ENCODE measurements at regions not wholly inside any gene's neighbourhood (a gene's known extent, or its start where the extent isn't known, plus 50 kb on each side); places are given as distances from the start of the nearest gene placed in this dataset.

- Histone ChIP-seq H2BK12ac (ENCODE audit: low read length in 2 of 2) (no peak overlapping the region), H2BK120ac (ENCODE audit: low read depth, low read length) (no peak overlapping the region), H3K27me3 (ENCODE audit: control insufficient read depth in 1 of 2, insufficient read depth in 1 of 2, low read length in 2 of 2) (no peaks in the 10 kb centered on the region), H3K9me3 (ENCODE audit: control insufficient read depth, low read length) (no peaks in the 10 kb centered on the region), H4K91ac (ENCODE audit: low read length) (no peak overlapping the region), H3K9ac (ENCODE audit: low read length) (no peak overlapping the region), H3K18ac (ENCODE audit: low read depth in 1 of 2, low read length in 2 of 2) (no peak overlapping the region), H3K79me1 (replicated peaks; ENCODE audit: low read length, poor library complexity, severe bottlenecking) (no peaks in the 10 kb centered on the region), H3K36me3 (ENCODE audit: control insufficient read depth in 1 of 2, insufficient read depth in 2 of 2, low read depth in 1 of 2, low read length in 2 of 2) (no peaks in the 10 kb centered on the region), H3K4ac (ENCODE audit: low read depth in 1 of 2, low read length in 2 of 2) (no peak overlapping the region), H3K4me3 (ENCODE audit: insufficient read depth in 1 of 2, low read depth in 1 of 2, low read length in 2 of 2) (no peak overlapping the region), H3K27ac (ENCODE audit: low read length, poor library complexity, severe bottlenecking) (no peak overlapping the region), H3K4me1 (ENCODE audit: control insufficient read depth, insufficient read depth, low read depth, low read length) (no peaks in the 10 kb centered on the region), H4K8ac (ENCODE audit: low read length) (no peak overlapping the region), H3K14ac (ENCODE audit: low read length in 2 of 2) (no peak overlapping the region), H2BK5ac (ENCODE audit: low read depth, low read length, poor library complexity, severe bottlenecking) (no peak overlapping the region), H2BK15ac (ENCODE audit: low read depth, poor library complexity, severe bottlenecking) (no peak overlapping the region), H3K23ac (ENCODE audit: low read length in 2 of 2) (no peak overlapping the region), H2AFZ (ENCODE audit: low read depth, low read length) (no peak overlapping the region), H2AK5ac (ENCODE audit: low read length, severe bottlenecking) (no peak overlapping the region), H3K4me2 (ENCODE audit: low read length, poor library complexity, severe bottlenecking) (no peak overlapping the region)
- no peak for DNase-seq
- 87% methylated on average over 4 of the region's 4 CpGs for WGBS
Measured at GRCh38 chr2:49426996-49427395, 272.7 kb upstream of the FSHR start.

- Histone ChIP-seq H3K4me3 (ENCODE audit: insufficient read depth in 1 of 2, low read depth in 1 of 2, low read length in 2 of 2) (no peak overlapping the region), H3K79me1 (replicated peaks; ENCODE audit: low read length, poor library complexity, severe bottlenecking) (no peaks in the 10 kb centered on the region), H3K4ac (ENCODE audit: low read depth in 1 of 2, low read length in 2 of 2) (no peak overlapping the region), H2AK5ac (ENCODE audit: low read length, severe bottlenecking) (no peak overlapping the region), H3K36me3 (ENCODE audit: control insufficient read depth in 1 of 2, insufficient read depth in 2 of 2, low read depth in 1 of 2, low read length in 2 of 2) (no peaks in the 10 kb centered on the region), H3K18ac (ENCODE audit: low read depth in 1 of 2, low read length in 2 of 2) (no peak overlapping the region), H4K91ac (ENCODE audit: low read length) (no peak overlapping the region), H2BK15ac (ENCODE audit: low read depth, poor library complexity, severe bottlenecking) (no peak overlapping the region), H3K27ac (ENCODE audit: low read length, poor library complexity, severe bottlenecking) (no peak overlapping the region), H3K14ac (ENCODE audit: low read length in 2 of 2) (no peak overlapping the region), H3K4me1 (ENCODE audit: control insufficient read depth, insufficient read depth, low read depth, low read length) (no peaks in the 10 kb centered on the region), H2BK5ac (ENCODE audit: low read depth, low read length, poor library complexity, severe bottlenecking) (no peak overlapping the region), H3K9ac (ENCODE audit: low read length) (no peak overlapping the region), H2BK120ac (ENCODE audit: low read depth, low read length) (no peak overlapping the region), H3K23ac (ENCODE audit: low read length in 2 of 2) (no peak overlapping the region), H2AFZ (ENCODE audit: low read depth, low read length) (no peak overlapping the region), H3K4me2 (ENCODE audit: low read length, poor library complexity, severe bottlenecking) (no peak overlapping the region), H3K9me3 (ENCODE audit: control insufficient read depth, low read length) (no peaks in the 10 kb centered on the region), H2BK12ac (ENCODE audit: low read length in 2 of 2) (no peak overlapping the region), H4K8ac (ENCODE audit: low read length) (no peak overlapping the region), H3K27me3 (ENCODE audit: control insufficient read depth in 1 of 2, insufficient read depth in 1 of 2, low read length in 2 of 2) (no peaks in the 10 kb centered on the region)
- DNase-seq = no peak
Measured at GRCh38 chr2:49416252-49416651, 261.9 kb upstream of the FSHR start.

GRCh38 chr2:49404108-49404507 is 249.8 kb upstream of the FSHR start:
- no peak overlapping the region for H3K4ac ChIP-seq (ENCODE audit: low read depth in 1 of 2, low read length in 2 of 2)
- 66% methylated on average over 4 of the region's 4 CpGs for WGBS
- no peaks in the 10 kb centered on the region for H3K27me3 ChIP-seq (ENCODE audit: control insufficient read depth in 1 of 2, insufficient read depth in 1 of 2, low read length in 2 of 2)
- H2AK5ac ChIP-seq (ENCODE audit: low read length, severe bottlenecking) = no peak overlapping the region
- no peak overlapping the region for H4K8ac ChIP-seq (ENCODE audit: low read length)
- no peak overlapping the region for H3K9ac ChIP-seq (ENCODE audit: low read length)
- H4K91ac ChIP-seq (ENCODE audit: low read length) = no peak overlapping the region
- no peak overlapping the region for H2BK12ac ChIP-seq (ENCODE audit: low read length in 2 of 2)
- no peak for DNase-seq
- no peak overlapping the region for H2BK120ac ChIP-seq (ENCODE audit: low read depth, low read length)
- H3K4me3 ChIP-seq (ENCODE audit: insufficient read depth in 1 of 2, low read depth in 1 of 2, low read length in 2 of 2) = no peak overlapping the region
- no peak overlapping the region for H3K27ac ChIP-seq (ENCODE audit: low read length, poor library complexity, severe bottlenecking)
- H2BK15ac ChIP-seq (ENCODE audit: low read depth, poor library complexity, severe bottlenecking) = no peak overlapping the region
- no peak overlapping the region for H3K14ac ChIP-seq (ENCODE audit: low read length in 2 of 2)
- H2BK5ac ChIP-seq (ENCODE audit: low read depth, low read length, poor library complexity, severe bottlenecking) = no peak overlapping the region
- no peak overlapping the region for H3K4me2 ChIP-seq (ENCODE audit: low read length, poor library complexity, severe bottlenecking)
- no peaks in the 10 kb centered on the region for H3K79me1 ChIP-seq (replicated peaks; ENCODE audit: low read length, poor library complexity, severe bottlenecking)
- no peaks in the 10 kb centered on the region for H3K36me3 ChIP-seq (ENCODE audit: control insufficient read depth in 1 of 2, insufficient read depth in 2 of 2, low read depth in 1 of 2, low read length in 2 of 2)
- no peak overlapping the region for H2AFZ ChIP-seq (ENCODE audit: low read depth, low read length)
- H3K18ac ChIP-seq (ENCODE audit: low read depth in 1 of 2, low read length in 2 of 2) = no peak overlapping the region
- H3K9me3 ChIP-seq (ENCODE audit: control insufficient read depth, low read length) = peaks cover 6% of the 10 kb centered on the region
- no peak overlapping the region for H3K23ac ChIP-seq (ENCODE audit: low read length in 2 of 2)
- H3K4me1 ChIP-seq (ENCODE audit: control insufficient read depth, insufficient read depth, low read depth, low read length) = no peaks in the 10 kb centered on the region

- no peak overlapping the region for H3K4ac ChIP-seq (ENCODE audit: low read depth in 1 of 2, low read length in 2 of 2)
- no peak overlapping the region for H3K18ac ChIP-seq (ENCODE audit: low read depth in 1 of 2, low read length in 2 of 2)
- no CpG with 5 or more reads among the region's 2 CpGs for WGBS
- no peak overlapping the region for H4K8ac ChIP-seq (ENCODE audit: low read length)
- H3K14ac ChIP-seq (ENCODE audit: low read length in 2 of 2) = no peak overlapping the region
- no peak overlapping the region for H2BK12ac ChIP-seq (ENCODE audit: low read length in 2 of 2)
- H3K9ac ChIP-seq (ENCODE audit: low read length) = no peak overlapping the region
- no peaks in the 10 kb centered on the region for H3K79me1 ChIP-seq (replicated peaks; ENCODE audit: low read length, poor library complexity, severe bottlenecking)
- no peak overlapping the region for H2BK120ac ChIP-seq (ENCODE audit: low read depth, low read length)
- no peak overlapping the region for H4K91ac ChIP-seq (ENCODE audit: low read length)
- no peak overlapping the region for H3K4me3 ChIP-seq (ENCODE audit: insufficient read depth in 1 of 2, low read depth in 1 of 2, low read length in 2 of 2)
- H3K4me2 ChIP-seq (ENCODE audit: low read length, poor library complexity, severe bottlenecking) = no peak overlapping the region
- H2BK15ac ChIP-seq (ENCODE audit: low read depth, poor library complexity, severe bottlenecking) = no peak overlapping the region
- no peak overlapping the region for H2BK5ac ChIP-seq (ENCODE audit: low read depth, low read length, poor library complexity, severe bottlenecking)
- no peak for DNase-seq
- no peaks in the 10 kb centered on the region for H3K4me1 ChIP-seq (ENCODE audit: control insufficient read depth, insufficient read depth, low read depth, low read length)
- no peak overlapping the region for H3K27ac ChIP-seq (ENCODE audit: low read length, poor library complexity, severe bottlenecking)
- H3K23ac ChIP-seq (ENCODE audit: low read length in 2 of 2) = no peak overlapping the region
- H3K9me3 ChIP-seq (ENCODE audit: control insufficient read depth, low read length) = peaks cover 2% of the 10 kb centered on the region
- no peaks in the 10 kb centered on the region for H3K36me3 ChIP-seq (ENCODE audit: control insufficient read depth in 1 of 2, insufficient read depth in 2 of 2, low read depth in 1 of 2, low read length in 2 of 2)
- H3K27me3 ChIP-seq (ENCODE audit: control insufficient read depth in 1 of 2, insufficient read depth in 1 of 2, low read length in 2 of 2) = no peaks in the 10 kb centered on the region
- no peak overlapping the region for H2AK5ac ChIP-seq (ENCODE audit: low read length, severe bottlenecking)
- H2AFZ ChIP-seq (ENCODE audit: low read depth, low read length) = no peak overlapping the region
Measured at GRCh38 chr2:49403637-49404036, 249.3 kb upstream of the FSHR start.

Data from mesenchymal stem cell (in vitro differentiated cells and primary cell).